C4-2B (cell line): ENCODE measurements at regions not wholly inside any gene's neighbourhood (a gene's known extent, or its start where the extent isn't known, plus 50 kb on each side); places are given as distances from the start of the nearest gene placed in this dataset.
"Not testable (repeated sequence)": the region's sequence is repeated elsewhere in the genome, so short reads cannot be mapped to it uniquely, and the experiment has no call there.

Source experiments
- ZFX ChIP-seq: fragments of 450-650 bp; IDR thresholded peaks from 2 replicates; pipeline ENCODE4 v1.6.1; 2017
- TF ChIP-seq, protein P1 (sequence below): fragments of 450-650 bp; conservative IDR thresholded peaks from 2 replicates; pipeline ENCODE4 v1.5.1; 2017; ENCODE audit warnings: mild to moderate bottlenecking

DNA sequence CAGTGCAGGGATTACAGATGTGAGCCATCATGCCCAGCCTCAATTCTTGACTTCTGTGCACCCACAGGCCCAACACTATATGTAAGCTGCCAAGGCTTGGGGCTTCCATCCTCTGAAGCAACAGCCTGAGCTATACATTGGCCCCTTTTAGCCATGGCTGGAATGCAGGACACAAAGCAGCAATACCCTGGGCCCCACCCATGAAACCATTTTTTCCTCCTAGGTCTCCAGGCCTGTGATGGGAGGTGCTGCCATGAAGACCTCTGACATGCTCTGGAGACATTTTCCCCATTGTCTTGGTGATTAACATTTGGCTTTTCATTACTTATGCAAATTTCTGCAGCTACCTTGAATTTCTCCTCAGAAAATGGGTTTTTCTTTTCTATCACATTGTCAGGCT is 109.1 kb upstream of the CHRDL1 start:
- TF ChIP-seq, protein P1, sequence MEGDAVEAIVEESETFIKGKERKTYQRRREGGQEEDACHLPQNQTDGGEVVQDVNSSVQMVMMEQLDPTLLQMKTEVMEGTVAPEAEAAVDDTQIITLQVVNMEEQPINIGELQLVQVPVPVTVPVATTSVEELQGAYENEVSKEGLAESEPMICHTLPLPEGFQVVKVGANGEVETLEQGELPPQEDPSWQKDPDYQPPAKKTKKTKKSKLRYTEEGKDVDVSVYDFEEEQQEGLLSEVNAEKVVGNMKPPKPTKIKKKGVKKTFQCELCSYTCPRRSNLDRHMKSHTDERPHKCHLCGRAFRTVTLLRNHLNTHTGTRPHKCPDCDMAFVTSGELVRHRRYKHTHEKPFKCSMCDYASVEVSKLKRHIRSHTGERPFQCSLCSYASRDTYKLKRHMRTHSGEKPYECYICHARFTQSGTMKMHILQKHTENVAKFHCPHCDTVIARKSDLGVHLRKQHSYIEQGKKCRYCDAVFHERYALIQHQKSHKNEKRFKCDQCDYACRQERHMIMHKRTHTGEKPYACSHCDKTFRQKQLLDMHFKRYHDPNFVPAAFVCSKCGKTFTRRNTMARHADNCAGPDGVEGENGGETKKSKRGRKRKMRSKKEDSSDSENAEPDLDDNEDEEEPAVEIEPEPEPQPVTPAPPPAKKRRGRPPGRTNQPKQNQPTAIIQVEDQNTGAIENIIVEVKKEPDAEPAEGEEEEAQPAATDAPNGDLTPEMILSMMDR, result not testable (repeated sequence)
- TF ChIP-seq ZFX, result not testable (repeated sequence)
